Sigmoid colon (tissue), 4 donors: ENCODE measurements at regions not wholly inside any gene's neighbourhood (a gene's known extent, or its start where the extent isn't known, plus 50 kb on each side); places are given as distances from the start of the nearest gene placed in this dataset.

ENCODE experiments used
- EP300 ChIP-seq, 4 donors: sonication (generic); formaldehyde crosslinking; IDR thresholded peaks; one replicate each; pipeline ENCODE4 v1.6.1; 2017; ENCODE audit warnings: antibody characterized with exemption in 4 of 4
- POLR2A ChIP-seq, 2 donors: fragments of 450-650 bp; IDR thresholded peaks; one replicate each; pipeline ENCODE4 v1.6.1; 2016; ENCODE audit warnings: antibody characterized with exemption in 2 of 2, mild to moderate bottlenecking in 2 of 2, moderate library complexity in 2 of 2
- POLR2AphosphoS5 ChIP-seq, 4 donors: sonication (generic); formaldehyde crosslinking; IDR thresholded peaks; one replicate each; pipeline ENCODE4 v1.6.1; 2017; ENCODE audit warnings: antibody characterized with exemption in 4 of 4
- TF ChIP-seq, protein P1 (sequence below), 4 experiments: fragments of 450-650 bp in 3 of 4; fragments of 200-600 bp in 1 of 4; IDR thresholded peaks; one replicate each; pipeline ENCODE4 v1.5.1; 2016 to 2019; ENCODE audit warnings: antibody characterized with exemption in 4 of 4, mild to moderate bottlenecking in 3 of 4, moderate library complexity in 2 of 4

DNA sequence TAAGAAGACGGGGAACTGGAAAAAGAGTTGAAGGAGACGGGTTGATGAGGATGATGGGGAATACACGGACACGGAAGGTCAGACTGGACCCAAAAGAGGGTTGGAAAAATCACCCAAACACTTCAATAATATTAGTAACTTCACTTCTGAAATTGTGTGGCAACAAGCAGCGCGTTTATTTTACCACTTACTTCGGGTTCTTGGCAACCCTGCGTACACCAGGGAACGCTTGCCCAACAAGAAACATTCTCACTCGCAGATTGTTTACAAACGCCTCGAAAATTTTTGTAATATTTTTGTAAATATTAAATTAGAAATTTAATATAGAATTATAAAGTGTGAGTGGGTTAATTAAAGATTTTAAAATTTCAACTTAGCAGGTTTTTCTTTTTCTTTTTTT is 99.5 kb downstream of the CEBPB start:
- TF ChIP-seq POLR2A (IDR thresholded peaks at IDR 0.05) (no peak), EP300 (IDR thresholded peaks at IDR 0.05) (no peak), POLR2AphosphoS5 (IDR thresholded peaks at IDR 0.05) (no peak)
- TF ChIP-seq, protein P1, sequence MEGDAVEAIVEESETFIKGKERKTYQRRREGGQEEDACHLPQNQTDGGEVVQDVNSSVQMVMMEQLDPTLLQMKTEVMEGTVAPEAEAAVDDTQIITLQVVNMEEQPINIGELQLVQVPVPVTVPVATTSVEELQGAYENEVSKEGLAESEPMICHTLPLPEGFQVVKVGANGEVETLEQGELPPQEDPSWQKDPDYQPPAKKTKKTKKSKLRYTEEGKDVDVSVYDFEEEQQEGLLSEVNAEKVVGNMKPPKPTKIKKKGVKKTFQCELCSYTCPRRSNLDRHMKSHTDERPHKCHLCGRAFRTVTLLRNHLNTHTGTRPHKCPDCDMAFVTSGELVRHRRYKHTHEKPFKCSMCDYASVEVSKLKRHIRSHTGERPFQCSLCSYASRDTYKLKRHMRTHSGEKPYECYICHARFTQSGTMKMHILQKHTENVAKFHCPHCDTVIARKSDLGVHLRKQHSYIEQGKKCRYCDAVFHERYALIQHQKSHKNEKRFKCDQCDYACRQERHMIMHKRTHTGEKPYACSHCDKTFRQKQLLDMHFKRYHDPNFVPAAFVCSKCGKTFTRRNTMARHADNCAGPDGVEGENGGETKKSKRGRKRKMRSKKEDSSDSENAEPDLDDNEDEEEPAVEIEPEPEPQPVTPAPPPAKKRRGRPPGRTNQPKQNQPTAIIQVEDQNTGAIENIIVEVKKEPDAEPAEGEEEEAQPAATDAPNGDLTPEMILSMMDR (IDR thresholded peaks at IDR 0.05) = no peak
